Activated CD4-positive, alpha-beta memory T cell treated with anti-CD3 and anti-CD28 coated beads, Interleukin-2, amount 10 ng/mL, durations not matched to agents 7 days and 5 days (primary cell): ENCODE measurements at regions not wholly inside any gene's neighbourhood (a gene's known extent, or its start where the extent isn't known, plus 50 kb on each side); places are given as distances from the start of the nearest gene placed in this dataset.
"Not testable (repeated sequence)": the region's sequence is repeated elsewhere in the genome, so short reads cannot be mapped to it uniquely, and the experiment has no call there.

Experiments used
- CTCF ChIA-PET: fragments of 350-600 bp; sonication (Branson Sonifier 250); formaldehyde crosslinking; loops from one replicate; lab custom pipeline; 2021; ENCODE audit warnings: antibody characterized with exemption, inconsistent platforms; lab: Charles Lee
- POLR2A ChIA-PET: fragments of 350-600 bp; sonication (Branson Sonifier 250); formaldehyde crosslinking; loops from one replicate; lab custom pipeline; 2021; ENCODE audit warnings: antibody characterized with exemption; lab: Charles Lee
- DNase-seq: peaks from one replicate; pipeline ENCODE4 v3.0.0-alpha.2; 2020
- H3K27ac Mint-ChIP-seq: one replicate; pipeline ENCODE4 v1.8.0; 2021; ENCODE audit warnings: mild to moderate bottlenecking, mixed read lengths
- H3K27me3 Mint-ChIP-seq: one replicate; pipeline ENCODE4 v1.8.0; 2021; ENCODE audit warnings: mixed read lengths
- H3K36me3 Mint-ChIP-seq: one replicate; pipeline ENCODE4 v1.8.0; 2021; ENCODE audit warnings: low read depth, mixed read lengths
- H3K4me1 Mint-ChIP-seq: one replicate; pipeline ENCODE4 v1.8.0; 2021; ENCODE audit warnings: mixed read lengths
- H3K4me3 Mint-ChIP-seq: one replicate; pipeline ENCODE4 v1.8.0; 2021; ENCODE audit warnings: mild to moderate bottlenecking, mixed read lengths
- H3K9me3 Mint-ChIP-seq: one replicate; pipeline ENCODE4 v1.8.0; 2021; ENCODE audit warnings: mixed read lengths

DNA sequence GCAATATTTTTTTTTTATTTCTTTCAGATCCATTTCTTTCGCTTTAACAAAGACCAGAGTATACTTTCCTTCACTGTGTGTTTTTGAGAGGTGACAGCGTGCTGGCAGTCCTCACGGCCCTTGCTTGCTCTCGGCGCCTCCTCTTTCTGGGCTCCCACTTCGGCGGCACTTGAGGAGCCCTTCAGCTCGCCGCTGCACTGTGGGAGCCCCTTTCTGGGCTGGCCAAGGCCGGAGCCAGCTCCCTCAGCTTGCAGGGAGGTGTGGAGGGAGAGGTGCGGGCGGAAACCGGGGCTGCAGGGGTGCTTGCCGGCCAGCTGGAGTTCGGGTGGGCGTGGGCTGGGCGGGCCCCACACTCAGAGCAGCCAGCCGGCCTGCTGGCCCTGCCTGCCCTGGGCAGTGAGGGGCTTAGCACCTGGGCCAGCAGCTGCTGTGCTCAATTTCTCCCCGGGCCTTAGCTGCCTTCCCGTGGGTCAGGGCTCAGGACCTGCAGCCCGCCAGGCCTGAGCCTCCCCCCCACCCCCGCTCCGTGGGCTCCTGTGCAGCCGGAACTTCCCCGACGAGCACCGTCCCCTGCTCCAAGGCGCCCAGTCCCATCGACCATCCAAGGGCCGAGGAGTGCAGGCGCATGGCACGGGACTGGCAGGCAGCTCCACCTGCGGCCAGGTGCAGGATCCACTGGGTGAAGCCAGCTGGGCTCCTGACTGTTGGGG lies 1490.6 kb downstream of the OTOL1 start:
- H3K4me3 Mint-ChIP-seq, H3K4me1 Mint-ChIP-seq, POLR2A ChIA-PET, H3K27me3 Mint-ChIP-seq, H3K27ac Mint-ChIP-seq, DNase-seq, H3K36me3 Mint-ChIP-seq: not testable (repeated sequence)
- peaks cover 12% of the 10 kb centered on the region for H3K9me3 Mint-ChIP-seq
- CTCF ChIA-PET: interaction anchor here (0.6 kb wide), 1 partner anchor 197 kb away, joined by 3 read pairs; no protein-coding TSS in a partner anchor

DNA sequence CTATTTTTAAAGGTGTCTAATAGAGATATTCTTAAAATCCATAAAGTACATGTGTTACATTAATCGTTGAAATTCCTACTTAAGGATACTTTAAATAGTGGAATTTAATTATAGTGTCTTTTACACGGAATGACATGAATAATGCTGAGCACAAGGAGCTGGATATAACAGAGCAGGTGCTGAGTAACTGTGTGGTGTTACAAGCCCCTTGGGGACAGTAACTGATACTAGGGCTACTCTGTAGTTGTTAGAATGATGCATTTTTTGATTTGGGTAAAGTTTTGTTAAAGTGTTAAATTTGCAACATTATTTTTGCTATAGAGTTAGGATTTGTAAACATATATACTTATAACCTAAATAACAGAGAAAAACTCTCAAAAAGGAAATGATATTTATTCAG lies 1496.1 kb downstream of the OTOL1 start:
- Mint-ChIP-seq H3K27me3 (no peaks in the 10 kb centered on the region), H3K4me1 (no peaks in the 10 kb centered on the region), H3K9me3 (peaks cover 20% of the 10 kb centered on the region), H3K36me3 (no peaks in the 10 kb centered on the region), H3K27ac (no peak overlapping the region), H3K4me3 (no peak overlapping the region)
- ChIA-PET CTCF (no interaction called here), POLR2A (no interaction called here)
- DNase-seq: no peak

DNA sequence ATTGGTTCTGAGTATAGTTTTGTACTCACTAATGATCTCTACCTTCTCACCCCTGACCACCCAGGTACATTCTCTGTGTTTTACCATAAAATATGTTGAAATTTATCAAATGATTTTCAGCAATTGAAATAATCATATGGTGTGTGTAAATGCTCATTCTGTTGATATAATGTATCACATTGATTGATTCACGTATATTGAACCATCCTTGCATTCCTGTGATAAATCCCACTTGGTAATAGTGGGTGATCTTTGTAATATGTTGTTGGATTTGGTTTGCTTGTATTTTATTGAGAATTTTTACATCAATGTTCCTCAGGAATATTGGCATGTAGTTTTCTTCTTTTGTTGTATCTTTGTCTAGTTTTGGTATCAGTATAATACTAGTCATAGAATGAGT lies 1497.6 kb downstream of the OTOL1 start:
- ChIA-PET POLR2A (no interaction called here), CTCF (no interaction called here)
- no peaks in the 10 kb centered on the region for H3K4me1 Mint-ChIP-seq
- H3K9me3 Mint-ChIP-seq: peaks cover 18% of the 10 kb centered on the region
- H3K4me3 Mint-ChIP-seq: no peak overlapping the region
- no peaks in the 10 kb centered on the region for H3K27me3 Mint-ChIP-seq
- no peaks in the 10 kb centered on the region for H3K36me3 Mint-ChIP-seq
- H3K27ac Mint-ChIP-seq: no peak overlapping the region
- DNase-seq: no peak

DNA sequence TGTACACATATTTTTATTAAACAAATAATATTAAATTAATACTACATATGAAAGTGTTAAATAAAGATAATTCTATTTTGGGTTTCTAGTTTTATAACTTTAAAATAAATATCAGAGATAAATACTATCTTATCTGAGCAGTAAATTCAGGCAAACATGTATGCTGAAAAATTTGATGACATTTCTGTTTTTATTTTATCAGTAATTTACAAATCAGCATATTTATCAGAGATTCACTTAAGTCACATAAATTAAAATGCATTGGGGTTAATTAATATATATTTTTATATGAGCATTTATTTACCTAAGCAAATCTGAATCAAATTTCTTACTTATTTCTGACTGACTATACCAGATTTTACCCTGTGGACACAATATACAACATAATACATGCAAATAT lies 1499.8 kb downstream of the OTOL1 start:
- no peaks in the 10 kb centered on the region for H3K4me1 Mint-ChIP-seq
- H3K4me3 Mint-ChIP-seq: no peak overlapping the region
- no peaks in the 10 kb centered on the region for H3K27me3 Mint-ChIP-seq

DNA sequence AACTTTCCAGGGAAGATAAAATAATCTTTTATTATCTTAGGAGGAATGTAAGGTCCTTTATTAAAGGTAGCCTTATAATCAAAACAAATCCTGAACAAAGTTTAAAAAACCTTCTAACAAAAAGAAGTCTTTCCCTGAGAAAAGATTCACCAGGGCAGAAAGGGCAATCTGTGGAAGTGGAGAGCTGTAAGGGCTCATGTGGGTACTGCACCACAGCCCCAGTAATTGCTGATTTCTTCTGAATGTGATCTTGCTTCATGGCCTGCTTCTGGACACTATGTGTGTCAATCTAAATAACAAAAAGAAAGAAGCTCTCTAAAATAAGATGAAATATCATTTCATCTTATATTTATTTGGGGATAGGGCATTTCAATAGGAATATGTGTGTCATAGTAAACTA lies 1501.6 kb downstream of the OTOL1 start:
- no peak overlapping the region for H3K27ac Mint-ChIP-seq
- POLR2A ChIA-PET: no interaction called here
- H3K27me3 Mint-ChIP-seq: no peaks in the 10 kb centered on the region
- H3K4me1 Mint-ChIP-seq: no peaks in the 10 kb centered on the region
- no peaks in the 10 kb centered on the region for H3K36me3 Mint-ChIP-seq
- no peak overlapping the region for H3K4me3 Mint-ChIP-seq
- peaks cover 15% of the 10 kb centered on the region for H3K9me3 Mint-ChIP-seq
- DNase-seq: no peak
- CTCF ChIA-PET: no interaction called here

More for the DNA sequence above, 1499.8 kb downstream of the OTOL1 start:
- H3K36me3 Mint-ChIP-seq: no peaks in the 10 kb centered on the region
- H3K27ac Mint-ChIP-seq: no peak overlapping the region
- ChIA-PET POLR2A (no interaction called here), CTCF (no interaction called here)
- H3K9me3 Mint-ChIP-seq: peaks cover 18% of the 10 kb centered on the region
- no peak for DNase-seq

DNA sequence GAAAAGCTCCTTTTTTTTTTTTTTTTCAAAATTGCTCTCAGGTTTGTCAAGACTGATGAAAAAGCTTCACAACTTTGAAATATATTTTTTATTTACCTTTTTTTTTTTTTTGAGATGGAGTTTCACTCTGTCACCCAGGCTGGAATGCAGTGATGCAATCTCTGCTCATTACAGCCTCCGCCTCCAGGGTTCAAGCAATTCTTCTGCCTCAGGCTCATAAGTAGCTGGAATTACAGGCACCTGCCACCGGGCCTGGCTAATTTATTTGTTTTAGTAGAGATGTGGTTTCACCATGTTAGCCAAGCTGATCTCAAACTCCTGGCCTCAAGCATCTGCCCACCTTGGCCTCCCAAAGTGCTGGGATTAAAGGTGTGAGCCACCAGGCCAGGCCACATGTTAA lies 1515.0 kb downstream of the OTOL1 start:
- ChIA-PET CTCF (no interaction called here), POLR2A (no interaction called here)
- Mint-ChIP-seq H3K9me3 (no peaks in the 10 kb centered on the region), H3K36me3 (no peaks in the 10 kb centered on the region), H3K4me3 (no peak overlapping the region), H3K27me3 (no peaks in the 10 kb centered on the region), H3K27ac (no peak overlapping the region), H3K4me1 (no peaks in the 10 kb centered on the region)
- DNase-seq: no peak

DNA sequence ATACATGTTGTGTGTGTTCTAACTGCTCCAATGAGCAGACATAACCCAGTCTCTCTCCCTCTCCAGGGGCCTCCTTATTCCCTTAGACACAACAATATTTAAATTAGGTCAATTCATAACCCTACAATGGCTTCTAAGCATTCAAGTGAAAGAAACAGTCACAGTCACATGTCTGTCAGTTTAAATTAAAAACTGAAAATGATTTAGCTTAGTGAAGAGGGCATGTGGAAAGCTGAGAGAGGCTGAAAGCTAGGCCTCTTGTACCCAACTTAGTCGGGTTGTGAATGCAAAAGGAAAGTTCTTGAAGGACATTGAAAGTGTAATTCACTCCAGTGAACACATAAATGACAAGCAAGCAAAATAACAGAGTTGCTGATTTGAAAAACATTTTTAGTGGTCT lies 1519.6 kb downstream of the OTOL1 start:
- ChIA-PET POLR2A (no interaction called here), CTCF (no interaction called here)
- no peak for DNase-seq
- H3K4me1 Mint-ChIP-seq: no peaks in the 10 kb centered on the region
- no peaks in the 10 kb centered on the region for H3K36me3 Mint-ChIP-seq
- H3K4me3 Mint-ChIP-seq: no peak overlapping the region
- no peaks in the 10 kb centered on the region for H3K9me3 Mint-ChIP-seq
- no peaks in the 10 kb centered on the region for H3K27me3 Mint-ChIP-seq
- H3K27ac Mint-ChIP-seq: no peak overlapping the region

DNA sequence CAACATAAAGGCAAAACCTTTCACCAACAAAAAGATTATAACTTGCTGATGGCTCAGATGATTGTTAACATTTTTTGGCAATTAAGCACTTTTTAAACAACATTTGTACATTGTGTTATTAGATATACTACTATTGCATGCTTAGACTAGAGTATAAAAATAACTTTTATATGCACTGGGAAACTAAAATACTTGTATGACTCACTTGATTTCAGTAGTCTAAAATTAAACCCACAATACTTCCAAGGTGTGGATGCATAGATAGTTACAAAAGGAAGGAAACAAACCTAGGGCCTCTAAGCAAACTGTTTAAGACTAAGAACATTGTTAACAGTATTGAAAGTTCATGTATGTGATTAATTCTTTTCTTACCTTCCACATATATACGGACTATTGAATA lies 1521.5 kb downstream of the OTOL1 start:
- Mint-ChIP-seq H3K36me3 (no peaks in the 10 kb centered on the region), H3K4me3 (no peak overlapping the region), H3K9me3 (no peaks in the 10 kb centered on the region), H3K27me3 (no peaks in the 10 kb centered on the region), H3K27ac (no peak overlapping the region), H3K4me1 (no peaks in the 10 kb centered on the region)
- ChIA-PET CTCF (no interaction called here), POLR2A (no interaction called here)
- DNase-seq: no peak

DNA sequence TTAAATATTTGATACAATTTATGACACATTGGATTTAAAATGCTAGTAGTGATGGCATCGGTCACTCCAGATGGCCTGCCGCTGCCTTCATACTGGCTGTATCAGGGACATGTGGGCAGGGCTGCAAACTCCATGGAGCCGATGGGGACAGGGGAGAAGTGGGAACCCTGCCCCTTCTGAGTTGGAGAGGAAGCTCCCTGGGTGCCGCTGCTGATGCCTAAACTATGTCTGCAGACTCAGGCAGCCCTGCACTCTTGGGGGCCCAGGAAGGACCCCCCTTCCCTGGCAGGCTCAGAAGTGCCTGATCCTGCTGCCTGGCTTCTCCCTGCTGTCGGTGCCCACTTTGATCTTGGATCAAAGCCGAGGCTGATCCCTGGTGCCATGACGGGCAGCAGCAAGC lies 1522.1 kb downstream of the OTOL1 start:
- Mint-ChIP-seq H3K27me3 (no peaks in the 10 kb centered on the region), H3K9me3 (no peaks in the 10 kb centered on the region), H3K36me3 (no peaks in the 10 kb centered on the region), H3K27ac (no peak overlapping the region), H3K4me3 (no peak overlapping the region), H3K4me1 (no peaks in the 10 kb centered on the region)
- ChIA-PET CTCF (no interaction called here), POLR2A (no interaction called here)
- no peak for DNase-seq

DNA sequence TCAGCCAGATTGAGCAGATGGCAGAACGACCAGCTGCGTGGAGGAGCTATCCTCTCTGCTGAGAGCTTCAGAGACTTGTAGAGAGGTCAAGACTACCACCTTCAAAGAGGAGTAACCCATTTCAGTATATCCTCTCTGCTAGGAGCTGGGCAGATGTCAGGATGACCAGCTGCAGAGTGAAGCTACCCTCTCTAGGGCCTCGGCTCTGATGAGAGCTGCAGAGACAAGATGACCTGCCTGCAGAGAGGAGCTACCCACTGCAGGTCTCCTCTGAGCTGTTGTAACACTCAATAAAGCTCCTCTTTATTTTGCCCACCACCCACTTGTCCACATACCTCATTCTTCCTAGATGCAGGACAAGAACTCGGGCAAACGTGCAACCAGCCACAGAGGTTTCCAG lies 1522.7 kb downstream of the OTOL1 start:
- POLR2A ChIA-PET: no interaction called here
- no peak for DNase-seq
- H3K36me3 Mint-ChIP-seq: no peaks in the 10 kb centered on the region
- no peaks in the 10 kb centered on the region for H3K27me3 Mint-ChIP-seq
- no peak overlapping the region for H3K4me3 Mint-ChIP-seq
- CTCF ChIA-PET: no interaction called here
- no peaks in the 10 kb centered on the region for H3K9me3 Mint-ChIP-seq
- no peaks in the 10 kb centered on the region for H3K4me1 Mint-ChIP-seq
- H3K27ac Mint-ChIP-seq: no peak overlapping the region

DNA sequence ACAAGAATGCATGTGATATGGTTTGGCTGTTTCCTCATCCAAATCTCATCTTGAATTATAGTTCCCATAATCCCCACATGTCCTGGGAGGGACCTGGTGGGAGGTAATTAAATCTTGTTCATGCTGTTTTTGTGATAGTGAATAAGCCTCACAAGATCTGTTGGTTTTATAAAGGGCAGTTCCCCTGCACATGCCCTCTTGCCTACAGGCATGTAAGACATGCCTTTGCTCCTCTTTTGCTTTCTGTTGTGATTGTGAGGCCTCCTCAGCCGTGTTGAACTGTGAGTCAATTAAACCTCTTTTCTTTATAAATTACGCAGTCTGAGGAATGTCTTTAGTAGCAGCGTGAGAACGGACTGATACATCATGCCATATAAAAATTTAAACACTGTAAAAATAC lies 1537.0 kb downstream of the OTOL1 start:
- Mint-ChIP-seq H3K9me3 (peaks cover 4% of the 10 kb centered on the region), H3K36me3 (no peaks in the 10 kb centered on the region), H3K27me3 (no peaks in the 10 kb centered on the region), H3K4me1 (no peaks in the 10 kb centered on the region), H3K27ac (no peak overlapping the region), H3K4me3 (no peak overlapping the region)
- ChIA-PET POLR2A (no interaction called here), CTCF (no interaction called here)
- DNase-seq: no peak

DNA sequence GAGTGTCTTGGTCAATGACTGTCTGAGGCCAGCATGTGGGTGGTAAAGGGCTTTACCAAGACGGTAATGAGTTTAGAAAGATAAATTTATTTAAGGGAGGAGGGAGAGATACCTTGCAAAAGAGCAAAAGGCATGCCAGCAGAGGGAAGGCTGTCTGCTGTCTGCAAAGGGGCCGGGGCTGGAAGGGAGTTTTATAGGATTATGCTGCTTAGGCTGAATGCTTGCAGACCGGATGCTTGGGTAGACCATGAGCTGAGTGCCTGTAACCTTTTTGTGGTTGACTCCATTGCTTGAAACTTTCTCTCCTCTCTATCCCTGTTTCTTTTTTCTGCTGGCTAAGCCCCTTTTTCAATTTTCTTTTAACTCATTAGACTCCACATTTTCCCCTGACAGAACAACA lies 1543.0 kb downstream of the OTOL1 start:
- ChIA-PET POLR2A (no interaction called here), CTCF (no interaction called here)
- no peaks in the 10 kb centered on the region for H3K36me3 Mint-ChIP-seq
- no peaks in the 10 kb centered on the region for H3K27me3 Mint-ChIP-seq
- peaks cover 18% of the 10 kb centered on the region for H3K9me3 Mint-ChIP-seq
- H3K4me3 Mint-ChIP-seq: no peak overlapping the region
- no peaks in the 10 kb centered on the region for H3K4me1 Mint-ChIP-seq
- DNase-seq: no peak
- H3K27ac Mint-ChIP-seq: no peak overlapping the region

DNA sequence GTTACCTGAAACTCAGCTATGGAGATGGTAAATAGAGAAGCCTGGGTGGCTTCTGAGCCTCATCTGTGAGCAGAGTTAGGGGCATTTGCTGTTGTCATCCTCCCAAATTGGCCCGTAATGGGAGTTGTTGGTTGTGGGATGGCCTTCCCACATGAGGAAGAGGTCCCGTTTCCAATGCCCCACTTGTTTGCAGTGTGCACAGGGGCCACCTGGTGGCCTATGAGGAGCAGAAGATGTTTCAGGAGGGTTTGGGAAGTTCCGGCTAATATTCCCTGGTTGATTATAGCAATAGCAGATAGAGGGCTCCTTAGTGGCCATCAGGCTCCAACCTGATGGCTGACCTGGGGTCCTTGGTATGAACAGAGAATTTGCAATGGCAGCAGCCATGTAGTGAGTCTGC lies 1546.5 kb downstream of the OTOL1 start:
- POLR2A ChIA-PET: no interaction called here
- H3K27me3 Mint-ChIP-seq: no peaks in the 10 kb centered on the region

DNA sequence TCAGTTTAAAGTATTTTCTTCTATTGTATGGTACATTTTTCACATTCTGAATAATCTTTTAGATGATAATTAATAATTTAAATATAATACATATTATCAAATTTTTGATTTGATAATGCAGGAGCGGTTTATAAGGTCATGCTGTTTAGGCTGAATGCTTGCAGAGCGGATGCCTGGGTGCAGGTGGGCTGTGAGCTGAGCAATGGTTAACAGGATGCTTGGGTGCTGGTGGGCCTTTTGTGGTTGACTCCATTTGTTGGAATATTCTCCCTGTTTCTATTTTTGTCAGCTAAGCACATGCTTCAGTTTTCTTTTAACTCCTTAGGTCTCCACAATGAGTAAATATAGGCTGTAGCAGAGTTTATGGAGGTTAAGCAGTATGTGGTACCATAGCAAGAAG lies 1549.3 kb downstream of the OTOL1 start:
- Mint-ChIP-seq H3K27ac (no peak overlapping the region), H3K27me3 (no peaks in the 10 kb centered on the region), H3K4me3 (no peak overlapping the region), H3K4me1 (no peaks in the 10 kb centered on the region), H3K9me3 (peaks cover 13% of the 10 kb centered on the region), H3K36me3 (no peaks in the 10 kb centered on the region)
- CTCF ChIA-PET: interaction anchor here (0.8 kb wide), 1 partner anchor 11 kb away, joined by 3 read pairs; no protein-coding TSS in a partner anchor
- no peak for DNase-seq
- POLR2A ChIA-PET: no interaction called here

More for the DNA sequence above, 1546.5 kb downstream of the OTOL1 start:
- DNase-seq: no peak
- Mint-ChIP-seq H3K36me3 (no peaks in the 10 kb centered on the region), H3K4me1 (no peaks in the 10 kb centered on the region), H3K27ac (no peak overlapping the region), H3K9me3 (peaks cover 18% of the 10 kb centered on the region), H3K4me3 (no peak overlapping the region)
- CTCF ChIA-PET: no interaction called here
